ENCODE measurements at regions not wholly inside any gene's neighbourhood (a gene's known extent, or its start where the extent isn't known, plus 50 kb on each side); places are given as distances from the start of the nearest gene placed in this dataset.
A peak's percentile ranks its signal among the peaks of the same experiment; 100 is the strongest.

DNA sequence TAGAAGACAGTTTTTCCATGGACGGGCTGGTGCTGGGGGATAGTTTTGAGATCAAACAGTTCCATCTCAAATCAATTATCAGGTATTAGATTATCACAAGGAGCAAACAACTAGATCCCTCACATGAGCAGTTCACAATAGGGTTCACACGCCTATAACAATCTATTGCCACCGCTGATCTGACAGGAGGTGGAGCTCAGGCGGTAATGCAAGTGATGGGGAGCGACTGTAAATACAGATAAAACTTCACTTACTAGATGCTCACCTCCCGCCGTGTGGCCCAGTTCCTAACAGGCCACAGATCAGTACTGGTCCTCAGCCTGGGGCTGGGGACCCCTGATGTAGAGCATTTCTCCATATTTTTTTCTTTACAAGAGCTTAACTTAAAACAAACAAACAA is 203.6 kb downstream of the CDH7 start:
- H3K79me1 ChIP-seq (ENCODE audit: low read depth, low read length) = no peaks in the 10 kb centered on the region
- H2BK120ac ChIP-seq (ENCODE audit: low read depth, low read length) = no peak overlapping the region
- H3K36me3 ChIP-seq (replicated peaks in 1 of 2; ENCODE audit: control insufficient read depth in 2 of 2, insufficient read depth in 2 of 2, low read length in 2 of 2) = no peaks in the 10 kb centered on the region
- no peak overlapping the region for H2AFZ ChIP-seq (ENCODE audit: low read length)
- H3K27ac ChIP-seq (replicated peaks; ENCODE audit: low read length) = no peak overlapping the region
- no peak overlapping the region for H3K4me3 ChIP-seq (ENCODE audit: low read length in 2 of 2)
- H4K8ac ChIP-seq (ENCODE audit: low read depth, low read length) = no peak overlapping the region
- no peak overlapping the region for H2AK5ac ChIP-seq (ENCODE audit: low read depth, low read length)
- no peaks in the 10 kb centered on the region for H3K27me3 ChIP-seq (ENCODE audit: control insufficient read depth in 3 of 3, insufficient read depth in 3 of 3, low read depth in 1 of 3, low read length in 3 of 3)
- H3K4me1 ChIP-seq (ENCODE audit: control insufficient read depth in 2 of 2, insufficient read depth in 1 of 2, low read depth in 1 of 2, low read length in 2 of 2) = no peaks in the 10 kb centered on the region
- no peak overlapping the region for H3K18ac ChIP-seq (ENCODE audit: low read length)
- no peak overlapping the region for H4K91ac ChIP-seq (ENCODE audit: low read depth, low read length, poor library complexity)
- no peak overlapping the region for H3K9ac ChIP-seq (ENCODE audit: low read depth, low read length, poor library complexity)
- H2BK5ac ChIP-seq (ENCODE audit: low read length) = no peak overlapping the region
- H3K23ac ChIP-seq (ENCODE audit: low read depth, low read length, poor library complexity) = no peak overlapping the region
- no CpG with 5 or more reads among the region's 7 CpGs for WGBS, 2 donors (ENCODE audit: extremely low coverage in 2 of 2, insufficient read length in 2 of 2, insufficient replicate concordance in 1 of 2)
- DNase-seq (ENCODE audit: low spot score) = no peak
- no peak overlapping the region for H3K14ac ChIP-seq (ENCODE audit: low read length)
- no peak overlapping the region for H2BK12ac ChIP-seq (ENCODE audit: low read length)
- no peak overlapping the region for H3K4me2 ChIP-seq (ENCODE audit: insufficient read depth, low read length, poor library complexity, severe bottlenecking)
- H3K4ac ChIP-seq (ENCODE audit: low read length) = no peak overlapping the region
- no peak overlapping the region for H2BK15ac ChIP-seq (ENCODE audit: low read length)
- H3K9me3 ChIP-seq (replicated peaks in 1 of 2; ENCODE audit: control insufficient read depth in 2 of 2, insufficient read depth in 1 of 2, low read depth in 1 of 2, low read length in 2 of 2) = no peaks in the 10 kb centered on the region

DNA sequence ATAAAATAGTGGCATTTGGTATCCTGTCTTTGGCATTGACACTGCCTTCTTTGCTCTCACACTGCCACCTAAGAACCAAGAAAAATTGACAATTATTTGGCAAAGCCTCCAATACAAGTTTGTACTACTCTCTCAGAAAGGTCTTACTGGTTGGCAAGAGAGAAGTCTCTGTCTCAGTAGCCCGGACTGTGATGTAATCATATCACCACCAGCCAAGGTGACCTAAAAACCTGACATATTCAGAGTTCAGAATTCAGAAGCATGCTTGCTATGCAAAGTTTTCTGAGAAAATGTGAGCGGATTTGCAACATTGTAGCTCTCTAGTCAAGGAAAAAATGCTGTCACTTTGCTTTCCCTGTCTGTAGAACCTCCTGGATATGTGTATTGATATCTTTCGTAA is 196.0 kb downstream of the CDH7 start:
- Histone ChIP-seq H3K4me2 (ENCODE audit: insufficient read depth, low read length, poor library complexity, severe bottlenecking) (no peak overlapping the region), H2BK120ac (ENCODE audit: low read depth, low read length) (no peak overlapping the region), H3K79me1 (ENCODE audit: low read depth, low read length) (no peaks in the 10 kb centered on the region), H2AFZ (ENCODE audit: low read length) (no peak overlapping the region), H3K27ac (replicated peaks; ENCODE audit: low read length) (no peak overlapping the region), H3K4me3 (ENCODE audit: low read length in 2 of 2) (no peak overlapping the region), H2BK5ac (ENCODE audit: low read length) (no peak overlapping the region), H4K91ac (ENCODE audit: low read depth, low read length, poor library complexity) (no peak overlapping the region), H3K23ac (ENCODE audit: low read depth, low read length, poor library complexity) (no peak overlapping the region), H4K8ac (ENCODE audit: low read depth, low read length) (no peak overlapping the region), H2BK15ac (ENCODE audit: low read length) (no peak overlapping the region), H3K4ac (ENCODE audit: low read length) (no peak overlapping the region), H3K9ac (ENCODE audit: low read depth, low read length, poor library complexity) (no peak overlapping the region), H3K18ac (ENCODE audit: low read length) (no peak overlapping the region), H2BK12ac (ENCODE audit: low read length) (no peak overlapping the region), H3K14ac (ENCODE audit: low read length) (no peak overlapping the region), H3K9me3 (replicated peaks in 1 of 2; ENCODE audit: control insufficient read depth in 2 of 2, insufficient read depth in 1 of 2, low read depth in 1 of 2, low read length in 2 of 2) (no peaks in the 10 kb centered on the region), H3K27me3 (ENCODE audit: control insufficient read depth in 3 of 3, insufficient read depth in 3 of 3, low read depth in 1 of 3, low read length in 3 of 3) (no peaks in the 10 kb centered on the region), H3K4me1 (ENCODE audit: control insufficient read depth in 2 of 2, insufficient read depth in 1 of 2, low read depth in 1 of 2, low read length in 2 of 2) (peaks cover 0 to 8% of the 10 kb centered on the region in 2 donors), H3K36me3 (replicated peaks in 1 of 2; ENCODE audit: control insufficient read depth in 2 of 2, insufficient read depth in 2 of 2, low read length in 2 of 2) (no peaks in the 10 kb centered on the region), H2AK5ac (ENCODE audit: low read depth, low read length) (no peak overlapping the region)
- no peak for DNase-seq (ENCODE audit: low spot score)
- WGBS, 2 donors (ENCODE audit: extremely low coverage in 2 of 2, insufficient read length in 2 of 2, insufficient replicate concordance in 1 of 2) = no CpG with 5 or more reads among the region's 3 CpGs

DNA sequence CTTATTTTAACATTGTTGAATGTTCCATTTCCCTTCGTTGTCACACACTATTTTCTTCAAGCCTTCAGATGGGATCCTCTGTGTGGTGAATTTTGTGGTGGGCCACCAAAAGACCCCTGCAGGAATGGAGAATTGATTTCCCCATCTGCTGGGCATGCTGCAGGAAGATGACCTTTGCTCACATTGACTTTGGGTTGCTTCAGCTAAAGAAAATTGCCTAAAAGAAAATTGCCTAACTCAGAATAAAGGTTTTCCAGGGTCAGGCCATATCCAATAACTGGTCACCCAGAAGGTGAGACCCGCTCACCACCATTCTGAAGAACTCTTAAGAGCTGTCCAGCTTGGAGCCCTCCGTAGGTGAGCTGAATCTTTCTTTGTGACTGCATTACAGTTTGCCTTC is 192.5 kb downstream of the CDH7 start:
- Histone ChIP-seq H3K36me3 (replicated peaks in 1 of 2; ENCODE audit: control insufficient read depth in 2 of 2, insufficient read depth in 2 of 2, low read length in 2 of 2) (no peaks in the 10 kb centered on the region), H3K4ac (ENCODE audit: low read length) (no peak overlapping the region), H3K4me2 (ENCODE audit: insufficient read depth, low read length, poor library complexity, severe bottlenecking) (no peak overlapping the region), H2BK120ac (ENCODE audit: low read depth, low read length) (no peak overlapping the region), H3K23ac (ENCODE audit: low read depth, low read length, poor library complexity) (no peak overlapping the region), H3K18ac (ENCODE audit: low read length) (no peak overlapping the region), H2BK15ac (ENCODE audit: low read length) (no peak overlapping the region), H3K9me3 (replicated peaks in 1 of 2; ENCODE audit: control insufficient read depth in 2 of 2, insufficient read depth in 1 of 2, low read depth in 1 of 2, low read length in 2 of 2) (no peaks in the 10 kb centered on the region), H3K27me3 (ENCODE audit: control insufficient read depth in 3 of 3, insufficient read depth in 3 of 3, low read depth in 1 of 3, low read length in 3 of 3) (no peaks in the 10 kb centered on the region), H3K9ac (ENCODE audit: low read depth, low read length, poor library complexity) (no peak overlapping the region), H2AFZ (ENCODE audit: low read length) (peak overlapping the region; percentile 36), H3K14ac (ENCODE audit: low read length) (no peak overlapping the region), H2BK5ac (ENCODE audit: low read length) (no peak overlapping the region), H3K79me1 (ENCODE audit: low read depth, low read length) (no peaks in the 10 kb centered on the region), H3K27ac (replicated peaks; ENCODE audit: low read length) (no peak overlapping the region), H2AK5ac (ENCODE audit: low read depth, low read length) (no peak overlapping the region), H2BK12ac (ENCODE audit: low read length) (no peak overlapping the region), H4K8ac (ENCODE audit: low read depth, low read length) (no peak overlapping the region), H3K4me1 (ENCODE audit: control insufficient read depth in 2 of 2, insufficient read depth in 1 of 2, low read depth in 1 of 2, low read length in 2 of 2) (peaks cover 0 to 8% of the 10 kb centered on the region in 2 donors), H3K4me3 (ENCODE audit: low read length in 2 of 2) (no peak overlapping the region), H4K91ac (ENCODE audit: low read depth, low read length, poor library complexity) (no peak overlapping the region)
- no CpG with 5 or more reads among the region's 3 CpGs for WGBS, 2 donors (ENCODE audit: extremely low coverage in 2 of 2, insufficient read length in 2 of 2, insufficient replicate concordance in 1 of 2)
- DNase-seq (ENCODE audit: low spot score) = no peak

DNA sequence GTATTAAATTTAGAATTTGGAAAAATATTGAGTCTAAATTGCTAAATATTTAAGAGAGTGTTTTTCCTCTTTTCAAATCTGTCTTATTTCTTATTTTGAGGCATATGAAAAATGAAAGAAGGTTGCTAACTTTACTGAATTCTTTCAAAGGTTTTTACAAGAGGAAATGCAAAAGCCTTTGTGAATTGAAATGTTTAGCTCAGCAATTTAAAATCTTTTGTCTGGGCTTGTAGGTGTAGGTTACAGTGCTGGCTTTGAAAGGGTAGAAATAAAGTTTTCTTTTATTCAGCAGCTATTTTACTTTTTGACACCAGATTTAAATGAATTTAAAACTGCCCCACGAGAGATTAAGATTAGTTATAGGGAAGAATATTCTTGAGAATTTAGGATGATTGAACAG is 192.0 kb downstream of the CDH7 start:
- DNase-seq (ENCODE audit: low spot score) = no peak
- no peak overlapping the region for H3K23ac ChIP-seq (ENCODE audit: low read depth, low read length, poor library complexity)
- no peak overlapping the region for H3K9ac ChIP-seq (ENCODE audit: low read depth, low read length, poor library complexity)
- H3K79me1 ChIP-seq (ENCODE audit: low read depth, low read length) = no peaks in the 10 kb centered on the region
- no peak overlapping the region for H3K18ac ChIP-seq (ENCODE audit: low read length)
- no peak overlapping the region for H3K14ac ChIP-seq (ENCODE audit: low read length)
- H3K9me3 ChIP-seq (replicated peaks in 1 of 2; ENCODE audit: control insufficient read depth in 2 of 2, insufficient read depth in 1 of 2, low read depth in 1 of 2, low read length in 2 of 2) = no peaks in the 10 kb centered on the region
- no peak overlapping the region for H3K4me2 ChIP-seq (ENCODE audit: insufficient read depth, low read length, poor library complexity, severe bottlenecking)
- no peak overlapping the region for H4K91ac ChIP-seq (ENCODE audit: low read depth, low read length, poor library complexity)
- no peak overlapping the region for H2BK12ac ChIP-seq (ENCODE audit: low read length)
- H2AFZ ChIP-seq (ENCODE audit: low read length) = no peak overlapping the region
- H4K8ac ChIP-seq (ENCODE audit: low read depth, low read length) = no peak overlapping the region
- no peak overlapping the region for H3K4me3 ChIP-seq (ENCODE audit: low read length in 2 of 2)
- no peak overlapping the region for H3K4ac ChIP-seq (ENCODE audit: low read length)
- no peaks in the 10 kb centered on the region for H3K27me3 ChIP-seq (ENCODE audit: control insufficient read depth in 3 of 3, insufficient read depth in 3 of 3, low read depth in 1 of 3, low read length in 3 of 3)
- no peak overlapping the region for H3K27ac ChIP-seq (replicated peaks; ENCODE audit: low read length)
- H2BK120ac ChIP-seq (ENCODE audit: low read depth, low read length) = no peak overlapping the region
- no peak overlapping the region for H2BK15ac ChIP-seq (ENCODE audit: low read length)
- peaks cover 0 to 8% of the 10 kb centered on the region in 2 donors for H3K4me1 ChIP-seq (ENCODE audit: control insufficient read depth in 2 of 2, insufficient read depth in 1 of 2, low read depth in 1 of 2, low read length in 2 of 2)
- H2BK5ac ChIP-seq (ENCODE audit: low read length) = no peak overlapping the region
- WGBS, 2 donors (ENCODE audit: extremely low coverage in 2 of 2, insufficient read length in 2 of 2, insufficient replicate concordance in 1 of 2) = no CpG with 5 or more reads among the region's 1 CpG
- H3K36me3 ChIP-seq (replicated peaks in 1 of 2; ENCODE audit: control insufficient read depth in 2 of 2, insufficient read depth in 2 of 2, low read length in 2 of 2) = no peaks in the 10 kb centered on the region
- no peak overlapping the region for H2AK5ac ChIP-seq (ENCODE audit: low read depth, low read length)

All from neuronal stem cell (in vitro differentiated cells).